Heart left ventricle (tissue), 16 donors: ENCODE measurements at regions not wholly inside any gene's neighbourhood (a gene's known extent, or its start where the extent isn't known, plus 50 kb on each side); places are given as distances from the start of the nearest gene placed in this dataset.

ENCODE experiments used
- ATAC-seq, 4 donors: fragments of 200-7000 bp; cut with Tn5 transposase; one replicate each; pipeline ENCODE4 v1.9.1; 2020 to 2022; ENCODE audit warnings: moderate library complexity in 4 of 4, mild to moderate bottlenecking in 3 of 4, moderate number of reproducible peaks in 1 of 4
- DNase-seq, 5 donors: peaks; one replicate each; pipeline ENCODE4 v3.0.0-alpha.2; 2020
- H3K27ac ChIP-seq, 12 donors: fragments of 200-600 bp; sonication (generic) in 4 of 12; one replicate each; pipeline versions ENCODE4 v1.5.0 to v1.8.0; 2016 to 2022; ENCODE audit warnings: mild to moderate bottlenecking in 2 of 12
- H3K27me3 ChIP-seq, 9 donors: fragments of 200-600 bp; sonication (generic) in 2 of 9; one replicate each; pipeline versions ENCODE4 v1.5.1 to v1.8.0; 2016 to 2022; ENCODE audit warnings: mild to moderate bottlenecking in 3 of 9
- H3K36me3 ChIP-seq, 9 donors: fragments of 200-600 bp; sonication (generic) in 2 of 9; one replicate each; pipeline versions ENCODE4 v1.5.0 to v1.8.0; 2018 to 2022; ENCODE audit warnings: mild to moderate bottlenecking in 2 of 9
- H3K4me1 ChIP-seq, 12 donors: fragments of 200-600 bp; sonication (generic) in 4 of 12; one replicate each; pipeline versions ENCODE4 v1.5.0 to v1.8.0; 2016 to 2022; ENCODE audit warnings: mild to moderate bottlenecking in 3 of 12
- H3K4me3 ChIP-seq, 12 donors: fragments of 200-600 bp; sonication (generic) in 4 of 12; one replicate each; pipeline versions ENCODE4 v1.5.0 to v1.8.0; 2017 to 2022; ENCODE audit warnings: mild to moderate bottlenecking in 9 of 12, moderate library complexity in 4 of 12
- H3K9me3 ChIP-seq, 12 donors: fragments of 200-600 bp; sonication (generic) in 4 of 12; one replicate each; pipeline versions ENCODE4 v1.5.0 to v1.8.0; 2016 to 2022; ENCODE audit warnings: mild to moderate bottlenecking in 1 of 12
- CTCF ChIP-seq, 12 donors: fragments of 200-600 bp; sonication (generic) in 4 of 12; IDR thresholded peaks; one replicate each; pipeline versions ENCODE4 v1.5.0 to v1.8.0; 2018 to 2022; ENCODE audit warnings: antibody characterized with exemption in 12 of 12, mild to moderate bottlenecking in 5 of 12
- POLR2A ChIP-seq, 2 donors: fragments of 450-650 bp; IDR thresholded peaks; one replicate each; pipeline ENCODE4 v1.6.1; 2017; ENCODE audit warnings: antibody characterized with exemption in 2 of 2, mild to moderate bottlenecking in 2 of 2, moderate library complexity in 2 of 2
- WGBS, 4 donors: extraction: QIAGEN DNeasy Blood & Tissue Kit in 2 of 4; methylation state at CpG; one replicate each; pipeline versions ENCODE4 v1.1.5 to v1.1.7; 2013 to 2018; 5-methylcytosine and 5-hydroxymethylcytosine counted together
- intact Hi-C, 10 donors: fragments of 100-400 bp; cut with DNase I; formaldehyde crosslinking; loops; one replicate each; pipeline versions ENCODE4 v1.11.1 to v1.14.2; 2022
- donor health status: ischemic (EF 13 %, LVEDD 7.1; RV severe dilation, severe dysfunction).
- donor health status: healthy with polysubstance abuse.
- donor health status: DM: no; HTN: yes; CAD: no.
- donor health status: DM: no; HTN: no; CAD: no.
- donor health status: ischemic (EF 25% LVEDD 6.9; RV normal size, moderate dysfunction).
- donor health status: ischemic (EF 25% LVEDD 5.7; RV mildly dilated, moderate dysfunction).
- donor health status: healthy.
- donor health status: DM: yes; HTN: yes; CAD: no.
- donor health status: ischemic (EF 35%, LVEDD 5.7; RV mildly dilated, moderate dysfunction).
- donor health status: nonischemic (EF 11% LVEDD 7.7; RV severe dilation, severe dysfunction).
- donor health status: DM: yes; HTN: yes; CAD: no.
- donor health status: PGD.
- donor health status: ischemic (EF 29% LVEDD 5.4; RV normal size, mild dysfunction).
- donor health status: nonischemic (EF 23%, LVEDD 6.1; RV moderate dilation, normal function).

GRCh38 chr12:30568453-30568852, 127.2 kb downstream of the IPO8 start:
- DNase-seq: no peak
- peaks cover 0 to 6% (median 0%) of the 10 kb centered on the region in 12 donors for H3K9me3 ChIP-seq
- peaks cover 0 to 3% (median 0%) of the 10 kb centered on the region in 12 donors for H3K4me1 ChIP-seq
- intact Hi-C loops: no loop called here
- TF ChIP-seq POLR2A (IDR thresholded peaks at IDR 0.05): no peak
- no peak for TF ChIP-seq CTCF (IDR thresholded peaks at IDR 0.05)
- no peak overlapping the region for H3K4me3 ChIP-seq
- H3K36me3 ChIP-seq: no peaks in the 10 kb centered on the region
- no peak for ATAC-seq
- H3K27ac ChIP-seq: no peak overlapping the region
- H3K27me3 ChIP-seq: no peaks in the 10 kb centered on the region

GRCh38 chr12:30567082-30567481, 128.6 kb downstream of the IPO8 start:
- peaks cover 0 to 6% (median 0%) of the 10 kb centered on the region in 12 donors for H3K9me3 ChIP-seq
- no peak overlapping the region for H3K27ac ChIP-seq
- WGBS, 4 donors: 83 to 93% (median 88%) methylated on average over 1 of the region's 1 CpG
- H3K27me3 ChIP-seq: no peaks in the 10 kb centered on the region
- peaks cover 0 to 3% (median 0%) of the 10 kb centered on the region in 12 donors for H3K4me1 ChIP-seq
- ATAC-seq (no peak), DNase-seq (no peak)
- H3K36me3 ChIP-seq: no peaks in the 10 kb centered on the region
- no peak for TF ChIP-seq POLR2A (IDR thresholded peaks at IDR 0.05)
- TF ChIP-seq CTCF (IDR thresholded peaks at IDR 0.05): no peak
- no peak overlapping the region for H3K4me3 ChIP-seq
- intact Hi-C loops: no loop called here

- Histone ChIP-seq H3K9me3 (peaks cover 0 to 22% (median 2%) of the 10 kb centered on the region in 12 donors), H3K27ac (no peak overlapping the region), H3K36me3 (no peaks in the 10 kb centered on the region), H3K4me1 (no peaks in the 10 kb centered on the region), H3K27me3 (no peaks in the 10 kb centered on the region), H3K4me3 (no peak overlapping the region)
- DNase-seq (no peak), ATAC-seq (no peak)
- TF ChIP-seq POLR2A (IDR thresholded peaks at IDR 0.05): no peak
- no peak for TF ChIP-seq CTCF (IDR thresholded peaks at IDR 0.05)
- WGBS, 4 donors: 60 to 78% (median 68%) methylated on average over 2 of the region's 2 CpGs
- intact Hi-C loops: no loop called here
Measured at GRCh38 chr12:30564394-30564793, 131.3 kb downstream of the IPO8 start.

- intact Hi-C loops: no loop called here
- H3K27ac ChIP-seq: no peak overlapping the region
- H3K36me3 ChIP-seq: no peaks in the 10 kb centered on the region
- no peak for ATAC-seq
- 41 to 52% (median 47%) methylated on average over 1 of the region's 1 CpG for WGBS, 4 donors
- H3K9me3 ChIP-seq: peaks cover 0 to 3% (median 0%) of the 10 kb centered on the region in 12 donors
- no peak overlapping the region for H3K4me3 ChIP-seq
- no peaks in the 10 kb centered on the region for H3K4me1 ChIP-seq
- H3K27me3 ChIP-seq: no peaks in the 10 kb centered on the region
- no peak for DNase-seq
- no peak for TF ChIP-seq CTCF (IDR thresholded peaks at IDR 0.05)
- TF ChIP-seq POLR2A (IDR thresholded peaks at IDR 0.05): no peak
Measured at GRCh38 chr12:30548203-30548602, 147.5 kb downstream of the IPO8 start.
